ENCODE measurements at regions not wholly inside any gene's neighbourhood (a gene's known extent, or its start where the extent isn't known, plus 50 kb on each side); places are given as distances from the start of the nearest gene placed in this dataset.

DNA sequence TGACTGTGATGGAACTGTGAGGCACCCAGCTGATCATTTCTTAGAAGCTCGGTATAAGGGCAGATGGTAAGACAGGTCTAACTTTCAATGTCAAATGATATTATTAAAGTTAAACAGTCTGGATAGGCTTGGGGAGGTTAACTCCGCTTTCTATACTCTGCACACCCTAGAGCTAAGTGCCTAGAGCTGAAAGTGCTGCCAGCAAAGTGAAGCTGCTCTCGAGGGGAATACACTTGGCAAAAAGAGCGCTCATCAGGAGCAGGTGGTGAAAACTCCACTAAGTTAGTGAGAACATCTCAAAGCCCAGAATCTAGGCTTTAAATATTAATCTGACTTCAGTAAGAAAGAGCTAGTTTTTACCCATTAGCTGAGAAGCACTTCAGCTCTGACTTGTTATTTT, 349.6 kb upstream of the SLC30A5 start:
- no peak overlapping the region for H3K4me3 ChIP-seq
- H3K9me3 ChIP-seq (ENCODE audit: low read depth, low read length), result no peaks in the 10 kb centered on the region
- H3K27ac ChIP-seq, result no peak overlapping the region
- TF ChIP-seq POLR2AphosphoS5 (IDR thresholded peaks at IDR 0.05; ENCODE audit: borderline replicate concordance, low read depth, low read length) (no peak), EZH2 (IDR thresholded peaks at IDR 0.05) (no peak), FOXP2 (optimal IDR thresholded peaks at IDR 0.05; ENCODE audit: control extremely low read depth, extremely low read length, insufficient read depth) (no peak)
- no peaks in the 10 kb centered on the region for H3K36me3 ChIP-seq (ENCODE audit: insufficient read depth, low read length)
- DNase-seq (ENCODE audit: low read depth, low spot score), result no peak
- no peak overlapping the region for H3K9ac ChIP-seq (ENCODE audit: insufficient read length)

DNA sequence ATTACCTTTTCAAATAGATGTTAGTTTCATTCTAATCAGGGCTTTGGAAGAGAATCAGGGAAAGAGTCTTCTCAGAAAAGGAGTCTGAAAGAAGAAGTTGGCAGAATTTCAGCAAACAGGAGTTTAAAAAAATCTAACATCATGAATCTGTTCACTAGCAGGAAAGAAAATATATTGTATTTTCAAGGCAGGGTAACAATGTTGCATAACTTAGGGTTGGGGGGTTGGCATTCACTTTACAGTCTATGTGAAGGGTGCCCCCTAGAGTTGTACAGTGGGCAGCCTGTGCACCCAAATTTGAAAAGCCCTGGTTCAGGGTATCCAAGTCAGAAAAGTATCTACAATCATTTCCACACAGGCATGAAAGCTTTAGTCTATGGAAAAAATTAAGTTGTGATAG, 348.4 kb upstream of the SLC30A5 start:
- Histone ChIP-seq H3K27ac (no peak overlapping the region), H3K36me3 (ENCODE audit: insufficient read depth, low read length) (no peaks in the 10 kb centered on the region)
- no peak for DNase-seq (ENCODE audit: low read depth, low spot score)

DNA sequence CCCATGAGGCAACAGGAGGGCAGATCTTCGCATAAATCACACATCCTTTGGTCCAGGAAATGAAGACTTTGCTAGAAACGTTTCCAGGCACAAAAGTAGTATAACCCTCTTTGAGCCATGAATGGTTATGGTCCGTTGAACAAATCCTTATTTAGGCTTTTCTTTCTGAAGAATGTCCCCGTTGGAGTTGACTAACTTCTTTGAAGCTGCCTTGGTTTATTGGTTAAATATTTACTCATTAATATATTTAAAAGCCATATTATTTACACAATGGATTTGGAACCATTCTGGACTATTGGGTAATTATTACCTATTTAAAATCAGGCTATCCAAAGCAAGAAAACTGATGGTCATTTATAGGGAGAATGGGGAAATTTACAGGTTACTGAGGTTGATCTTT, 347.6 kb upstream of the SLC30A5 start:
- no peaks in the 10 kb centered on the region for H3K36me3 ChIP-seq (ENCODE audit: insufficient read depth, low read length)
- no peak for DNase-seq (ENCODE audit: low read depth, low spot score)
- TF ChIP-seq POLR2AphosphoS5 (IDR thresholded peaks at IDR 0.05; ENCODE audit: borderline replicate concordance, low read depth, low read length) (no peak), EZH2 (IDR thresholded peaks at IDR 0.05) (no peak), FOXP2 (optimal IDR thresholded peaks at IDR 0.05; ENCODE audit: control extremely low read depth, extremely low read length, insufficient read depth) (no peak)
- no peaks in the 10 kb centered on the region for H3K9me3 ChIP-seq (ENCODE audit: low read depth, low read length)
- no peak overlapping the region for H3K27ac ChIP-seq
- H3K4me3 ChIP-seq, result no peak overlapping the region
- no peak overlapping the region for H3K9ac ChIP-seq (ENCODE audit: insufficient read length)

More for the DNA sequence above, 348.4 kb upstream of the SLC30A5 start:
- Histone ChIP-seq H3K9ac (ENCODE audit: insufficient read length) (no peak overlapping the region), H3K9me3 (ENCODE audit: low read depth, low read length) (no peaks in the 10 kb centered on the region), H3K4me3 (no peak overlapping the region)
- TF ChIP-seq POLR2AphosphoS5 (IDR thresholded peaks at IDR 0.05; ENCODE audit: borderline replicate concordance, low read depth, low read length) (no peak), EZH2 (IDR thresholded peaks at IDR 0.05) (no peak), FOXP2 (optimal IDR thresholded peaks at IDR 0.05; ENCODE audit: control extremely low read depth, extremely low read length, insufficient read depth) (no peak)

DNA sequence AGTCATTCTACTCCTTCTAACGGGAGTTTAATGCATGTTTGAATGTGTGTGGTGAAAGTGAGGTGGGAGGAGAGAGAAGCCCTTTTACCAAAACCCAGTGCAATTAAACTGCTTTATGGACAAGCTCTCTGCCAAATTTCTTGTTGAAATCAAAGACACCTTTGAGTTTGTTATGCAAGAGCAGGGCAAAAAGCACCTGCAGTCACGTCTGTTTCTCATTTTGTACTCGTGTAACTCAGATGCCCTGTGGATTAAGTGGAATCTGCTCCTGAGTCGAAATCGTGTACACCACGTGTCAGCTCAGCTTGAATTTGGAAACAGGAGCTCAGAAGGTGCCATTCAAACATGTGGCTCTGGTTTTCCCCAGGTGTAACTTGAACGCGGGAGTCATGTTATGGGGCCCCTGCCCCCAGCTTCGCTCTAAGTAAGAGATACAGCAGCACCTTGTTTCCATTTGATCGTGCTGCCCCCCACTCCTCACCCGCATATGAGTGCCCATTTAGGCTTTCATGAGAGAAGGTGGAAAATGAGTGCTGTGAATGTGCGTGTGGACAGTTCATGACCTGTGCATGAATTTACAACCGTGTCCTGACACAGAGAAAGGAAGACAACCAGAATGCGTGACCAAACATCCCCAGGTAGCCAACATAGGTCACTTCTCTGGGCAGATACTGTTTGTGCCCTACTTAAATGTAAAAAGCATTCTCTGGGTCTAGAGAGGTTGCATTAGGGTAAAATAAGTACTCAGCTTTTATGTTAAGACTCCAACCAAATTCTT, 347.0 kb upstream of the SLC30A5 start:
- H3K27ac ChIP-seq, result no peak overlapping the region
- no peaks in the 10 kb centered on the region for H3K36me3 ChIP-seq (ENCODE audit: insufficient read depth, low read length)
- H3K9me3 ChIP-seq (ENCODE audit: low read depth, low read length), result no peaks in the 10 kb centered on the region
- no peak for TF ChIP-seq FOXP2 (optimal IDR thresholded peaks at IDR 0.05; ENCODE audit: control extremely low read depth, extremely low read length, insufficient read depth)
- TF ChIP-seq POLR2AphosphoS5 (IDR thresholded peaks at IDR 0.05; ENCODE audit: borderline replicate concordance, low read depth, low read length), result no peak
- no peak for TF ChIP-seq EZH2 (IDR thresholded peaks at IDR 0.05)
- H3K4me3 ChIP-seq, result no peak overlapping the region
- DNase-seq (ENCODE audit: low read depth, low spot score), result no peak
- H3K9ac ChIP-seq (ENCODE audit: insufficient read length), result no peak overlapping the region

DNA sequence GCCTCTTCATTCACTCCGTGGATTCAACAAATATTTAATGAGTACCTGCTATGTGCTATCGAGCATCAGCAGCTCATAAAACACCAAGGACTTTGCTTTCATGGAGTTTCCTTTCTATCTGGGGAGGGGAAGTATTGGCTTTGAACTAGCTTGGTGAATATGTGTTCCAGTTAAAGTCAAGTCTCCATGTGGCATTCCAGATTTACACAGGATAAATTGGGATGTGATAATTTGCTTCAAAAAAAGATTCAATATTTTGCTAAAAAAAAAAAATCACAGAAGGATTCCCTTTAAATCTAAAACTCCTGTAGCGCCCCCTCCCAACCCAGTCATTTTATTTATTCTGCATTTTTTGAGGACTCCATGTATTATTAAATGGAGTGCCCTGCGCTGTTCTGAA, 346.3 kb upstream of the SLC30A5 start:
- TF ChIP-seq EZH2 (IDR thresholded peaks at IDR 0.05), result no peak
- no peak for TF ChIP-seq POLR2AphosphoS5 (IDR thresholded peaks at IDR 0.05; ENCODE audit: borderline replicate concordance, low read depth, low read length)
- Histone ChIP-seq H3K27ac (no peak overlapping the region), H3K4me3 (no peak overlapping the region), H3K9me3 (ENCODE audit: low read depth, low read length) (no peaks in the 10 kb centered on the region), H3K36me3 (ENCODE audit: insufficient read depth, low read length) (no peaks in the 10 kb centered on the region), H3K9ac (ENCODE audit: insufficient read length) (no peak overlapping the region)
- no peak for DNase-seq (ENCODE audit: low read depth, low spot score)

DNA sequence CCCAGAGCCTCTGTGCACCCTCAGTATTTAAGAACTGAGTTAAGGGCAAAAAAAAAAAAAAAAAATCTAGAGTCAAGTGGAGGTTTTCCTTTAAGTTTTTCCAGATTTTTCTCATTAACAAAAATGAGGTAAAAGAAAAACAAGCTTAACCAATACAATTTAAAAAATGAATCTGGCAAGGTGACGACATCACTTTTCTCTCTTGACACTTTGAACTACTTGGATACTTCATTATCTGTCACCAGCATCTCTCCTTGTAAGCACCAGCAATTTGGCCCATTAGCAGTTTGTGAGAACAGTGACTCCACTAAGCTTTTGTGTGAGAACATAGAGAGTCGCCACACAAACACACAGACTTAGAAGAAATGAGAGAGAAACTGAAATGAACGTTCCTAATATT, 345.7 kb upstream of the SLC30A5 start:
- no peak overlapping the region for H3K27ac ChIP-seq
- no peaks in the 10 kb centered on the region for H3K36me3 ChIP-seq (ENCODE audit: insufficient read depth, low read length)
- no peak for TF ChIP-seq EZH2 (IDR thresholded peaks at IDR 0.05)
- no peak for TF ChIP-seq FOXP2 (optimal IDR thresholded peaks at IDR 0.05; ENCODE audit: control extremely low read depth, extremely low read length, insufficient read depth)
- TF ChIP-seq POLR2AphosphoS5 (IDR thresholded peaks at IDR 0.05; ENCODE audit: borderline replicate concordance, low read depth, low read length), result no peak
- no peak overlapping the region for H3K4me3 ChIP-seq
- DNase-seq (ENCODE audit: low read depth, low spot score), result no peak
- no peak overlapping the region for H3K9ac ChIP-seq (ENCODE audit: insufficient read length)
- no peaks in the 10 kb centered on the region for H3K9me3 ChIP-seq (ENCODE audit: low read depth, low read length)

DNA sequence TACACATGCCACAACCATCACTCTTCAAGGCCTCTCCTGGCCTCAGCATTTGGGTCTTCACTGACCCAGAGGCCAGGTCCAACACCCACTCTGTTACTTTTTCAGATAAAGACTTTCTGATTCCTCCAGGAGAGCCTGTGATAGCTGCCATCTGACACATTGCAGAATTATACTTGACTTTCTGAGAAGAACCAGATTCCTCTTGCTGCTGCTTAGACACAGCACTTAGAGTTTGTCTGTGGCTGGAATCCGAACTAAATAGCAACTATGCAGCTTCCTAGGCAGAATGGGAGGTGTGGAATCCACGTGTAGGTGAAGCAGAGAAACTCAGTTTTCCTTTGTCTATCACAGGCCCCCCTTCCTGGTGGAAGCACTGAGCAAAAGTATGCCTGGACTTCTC, 344.7 kb upstream of the SLC30A5 start:
- Histone ChIP-seq H3K27ac (no peak overlapping the region), H3K9ac (ENCODE audit: insufficient read length) (no peak overlapping the region), H3K9me3 (ENCODE audit: low read depth, low read length) (no peaks in the 10 kb centered on the region), H3K4me3 (no peak overlapping the region), H3K36me3 (ENCODE audit: insufficient read depth, low read length) (no peaks in the 10 kb centered on the region)
- DNase-seq (ENCODE audit: low read depth, low spot score), result no peak
- no peak for TF ChIP-seq POLR2AphosphoS5 (IDR thresholded peaks at IDR 0.05; ENCODE audit: borderline replicate concordance, low read depth, low read length)
- TF ChIP-seq EZH2 (IDR thresholded peaks at IDR 0.05), result no peak
- no peak for TF ChIP-seq FOXP2 (optimal IDR thresholded peaks at IDR 0.05; ENCODE audit: control extremely low read depth, extremely low read length, insufficient read depth)

DNA sequence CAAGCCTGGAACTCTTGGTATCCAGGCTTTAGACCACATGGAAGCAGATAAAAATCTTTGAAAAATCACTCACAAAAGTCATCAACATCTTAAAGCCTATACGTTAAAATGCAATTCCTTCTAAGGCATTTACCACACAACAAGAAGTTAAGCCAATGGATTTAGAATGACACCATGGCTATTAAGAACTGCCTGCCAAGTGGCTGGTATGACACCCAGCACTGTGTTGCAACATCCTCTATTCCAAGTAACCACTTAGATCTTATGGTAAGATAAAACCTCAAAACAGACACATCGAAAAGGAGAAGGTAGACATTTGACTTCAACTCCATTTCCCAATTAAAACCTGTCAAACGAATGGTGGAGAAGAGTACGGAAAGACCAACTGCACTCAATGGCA, 344.2 kb upstream of the SLC30A5 start:
- Histone ChIP-seq H3K4me3 (no peak overlapping the region), H3K27ac (no peak overlapping the region), H3K9ac (ENCODE audit: insufficient read length) (no peak overlapping the region), H3K9me3 (ENCODE audit: low read depth, low read length) (no peaks in the 10 kb centered on the region), H3K36me3 (ENCODE audit: insufficient read depth, low read length) (no peaks in the 10 kb centered on the region)
- no peak for DNase-seq (ENCODE audit: low read depth, low spot score)
- TF ChIP-seq FOXP2 (optimal IDR thresholded peaks at IDR 0.05; ENCODE audit: control extremely low read depth, extremely low read length, insufficient read depth) (no peak), POLR2AphosphoS5 (IDR thresholded peaks at IDR 0.05; ENCODE audit: borderline replicate concordance, low read depth, low read length) (no peak), EZH2 (IDR thresholded peaks at IDR 0.05) (no peak)

DNA sequence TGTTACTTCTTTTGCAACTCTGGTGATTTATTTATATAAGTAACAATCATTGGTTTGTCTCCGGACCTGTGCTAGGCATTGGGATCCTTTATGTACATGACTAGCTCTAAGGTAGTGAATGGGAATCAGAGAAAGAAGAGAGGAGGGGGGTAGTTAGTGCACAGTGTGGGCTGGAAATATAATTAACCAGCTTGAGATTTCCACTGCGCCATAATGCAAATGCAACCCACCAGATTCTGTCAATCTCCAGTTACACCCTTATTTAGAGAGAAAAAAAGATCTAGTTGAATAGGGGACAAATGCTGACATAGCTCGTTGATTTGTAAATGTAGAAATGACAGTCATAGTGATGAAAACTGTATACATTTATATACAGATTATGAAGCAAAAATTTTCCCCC, 342.2 kb upstream of the SLC30A5 start:
- TF ChIP-seq POLR2AphosphoS5 (IDR thresholded peaks at IDR 0.05; ENCODE audit: borderline replicate concordance, low read depth, low read length), result no peak
- no peak for TF ChIP-seq EZH2 (IDR thresholded peaks at IDR 0.05)
- TF ChIP-seq FOXP2 (optimal IDR thresholded peaks at IDR 0.05; ENCODE audit: control extremely low read depth, extremely low read length, insufficient read depth), result no peak
- no peak overlapping the region for H3K27ac ChIP-seq
- H3K4me3 ChIP-seq, result no peak overlapping the region
- no peaks in the 10 kb centered on the region for H3K36me3 ChIP-seq (ENCODE audit: insufficient read depth, low read length)
- H3K9me3 ChIP-seq (ENCODE audit: low read depth, low read length), result no peaks in the 10 kb centered on the region; the same call in 1 of the 2 replicates
- no peak overlapping the region for H3K9ac ChIP-seq (ENCODE audit: insufficient read length)
- DNase-seq (ENCODE audit: low read depth, low spot score), result no peak
